SK-N-SH treated with all-trans-retinoic acid at 6 μM for 48 hours (cell line): ENCODE measurements at regions not wholly inside any gene's neighbourhood (a gene's known extent, or its start where the extent isn't known, plus 50 kb on each side); places are given as distances from the start of the nearest gene placed in this dataset.

Experiments used
- ATAC-seq: fragments of 200-7000 bp; cut with Tn5 transposase; 3 replicates; pipeline ENCODE4 v1.9.1; 2020; ENCODE audit warnings: mild to moderate bottlenecking, moderate library complexity
- ARNTL ChIP-seq: fragments of 450-650 bp; formaldehyde crosslinking; IDR thresholded peaks from 2 replicates; pipeline ENCODE4 v1.5.0; 2020; ENCODE audit warnings: low read depth, mild to moderate bottlenecking, moderate library complexity, borderline replicate concordance
- BACH2 ChIP-seq: fragments of 250-450 bp; sonication (Bioruptor Pico); IDR thresholded peaks from 2 replicates; pipeline ENCODE4 v1.9.0; 2021; ENCODE audit warnings: mild to moderate bottlenecking, borderline replicate concordance
- CSDC2 ChIP-seq: fragments of 250-450 bp; sonication (Bioruptor Pico); IDR thresholded peaks from 2 replicates; pipeline ENCODE4 v1.5.0; 2020; ENCODE audit warnings: mild to moderate bottlenecking, moderate library complexity
- ESRRG ChIP-seq: fragments of 250-450 bp; sonication (Bioruptor Pico); IDR thresholded peaks from 2 replicates; pipeline ENCODE4 v1.6.1; 2021; ENCODE audit warnings: mild to moderate bottlenecking
- GLIS3 ChIP-seq: fragments of 250-450 bp; sonication (Bioruptor Pico); IDR thresholded peaks from 2 replicates; pipeline ENCODE4 v1.5.0; 2020; ENCODE audit warnings: mild to moderate bottlenecking, moderate library complexity
- POU6F1 ChIP-seq: fragments of 250-450 bp; sonication (Bioruptor Pico); IDR thresholded peaks from 2 replicates; pipeline ENCODE4 v1.8.0; 2021; ENCODE audit warnings: low read depth, mild to moderate bottlenecking, moderate library complexity, borderline replicate concordance
- PPARA ChIP-seq: fragments of 250-450 bp; sonication (Bioruptor Pico); IDR thresholded peaks from 2 replicates; pipeline ENCODE4 v1.5.0; 2020; ENCODE audit warnings: mild to moderate bottlenecking, borderline replicate concordance
- RARB ChIP-seq: fragments of 250-450 bp; sonication (Bioruptor Pico); IDR thresholded peaks from 2 replicates; pipeline ENCODE4 v1.8.0; 2021; ENCODE audit warnings: mild to moderate bottlenecking, moderate library complexity
- SNAI2 ChIP-seq: fragments of 250-450 bp; sonication (Bioruptor Pico); IDR thresholded peaks from 2 replicates; pipeline ENCODE4 v1.5.0; 2020; ENCODE audit warnings: mild to moderate bottlenecking, moderate library complexity
- TCF4 ChIP-seq: fragments of 250-450 bp; sonication (Bioruptor Pico); IDR thresholded peaks from 2 replicates; pipeline ENCODE4 v1.8.0; 2021; ENCODE audit warnings: mild to moderate bottlenecking, moderate library complexity, borderline replicate concordance
- TOX ChIP-seq: fragments of 250-450 bp; sonication (Bioruptor Pico); IDR thresholded peaks from 2 replicates; pipeline ENCODE4 v1.8.0; 2021; ENCODE audit warnings: mild to moderate bottlenecking, moderate library complexity, borderline replicate concordance
- TSHZ2 ChIP-seq: fragments of 250-450 bp; sonication (Bioruptor Pico); IDR thresholded peaks from 2 replicates; pipeline ENCODE4 v1.5.0; 2020; ENCODE audit warnings: mild to moderate bottlenecking, moderate library complexity
- ZC3H10 ChIP-seq: fragments of 250-450 bp; sonication (Bioruptor Pico); IDR thresholded peaks from 2 replicates; pipeline ENCODE4 v1.5.1; 2021; ENCODE audit warnings: mild to moderate bottlenecking, moderate library complexity
- ZFP3 ChIP-seq: fragments of 250-450 bp; sonication (Bioruptor Pico); IDR thresholded peaks from 2 replicates; pipeline ENCODE4 v1.5.0; 2020; ENCODE audit warnings: mild to moderate bottlenecking, moderate library complexity
- ZFP30 ChIP-seq: fragments of 450-650 bp; formaldehyde crosslinking; IDR thresholded peaks from 2 replicates; pipeline ENCODE4 v1.5.0; 2022; ENCODE audit warnings: mild to moderate bottlenecking, moderate library complexity
- ZNF565 ChIP-seq: fragments of 450-650 bp; formaldehyde crosslinking; conservative IDR thresholded peaks from 2 replicates; pipeline ENCODE4 v1.5.0; 2020; ENCODE audit warnings: low read depth, mild to moderate bottlenecking, moderate library complexity
- ZNF70 ChIP-seq: fragments of 450-650 bp; formaldehyde crosslinking; IDR thresholded peaks from 2 replicates; pipeline ENCODE4 v1.5.0; 2020; ENCODE audit warnings: mild to moderate bottlenecking, moderate library complexity
- ZNF8 ChIP-seq: fragments of 450-650 bp; formaldehyde crosslinking; IDR thresholded peaks from 2 replicates; pipeline ENCODE4 v1.5.0; 2020; ENCODE audit warnings: mild to moderate bottlenecking, moderate library complexity
- TF ChIP-seq, protein P1 (sequence below): fragments of 250-450 bp; sonication (Bioruptor Pico); IDR thresholded peaks from 2 replicates; pipeline ENCODE4 v1.8.0; 2020; ENCODE audit warnings: mild to moderate bottlenecking, moderate library complexity, borderline replicate concordance
- TF ChIP-seq, protein P2 (sequence below): fragments of 250-450 bp; sonication (Bioruptor Pico); IDR thresholded peaks from 2 replicates; pipeline ENCODE4 v1.5.1; 2020; ENCODE audit warnings: low read depth, mild to moderate bottlenecking, moderate library complexity

- no peak for ATAC-seq
- TF ChIP-seq RARB (no peak), ARNTL (no peak)
These were observed 296.9 kb upstream of the HS6ST1 start for GRCh38 chr2:128615571-128615970.

DNA sequence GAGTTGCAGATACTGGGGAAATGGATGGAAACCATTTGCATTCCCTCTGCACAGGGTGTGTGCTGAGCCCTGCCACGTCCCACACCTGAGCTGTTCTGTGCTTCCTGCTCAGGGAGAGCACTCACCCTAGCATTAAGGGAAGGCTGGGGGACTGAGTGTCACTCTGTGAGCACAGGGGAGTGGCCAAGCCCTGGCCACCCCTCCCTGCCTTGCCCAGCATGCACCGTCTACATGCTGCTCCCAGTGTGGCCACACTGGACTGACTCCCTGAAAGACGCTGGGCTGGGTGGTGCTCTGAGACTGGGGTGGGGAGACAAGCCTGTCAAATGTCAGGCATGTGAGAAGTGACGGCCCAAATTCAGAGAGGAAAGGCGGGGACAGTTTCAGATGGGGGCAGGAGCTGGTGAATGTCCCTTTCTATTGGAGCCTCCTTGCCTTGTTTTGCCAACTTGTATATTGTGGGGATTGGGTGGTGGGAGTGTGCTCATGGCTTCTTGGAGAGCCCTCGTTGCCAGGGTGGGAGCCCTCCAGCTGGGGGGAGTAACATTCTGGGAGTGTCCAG is 298.4 kb upstream of the HS6ST1 start:
- TF ChIP-seq ZFP3 (CRISPR knock-in tag) (no peak), ZNF565 (CRISPR knock-in tag) (no peak), PPARA (CRISPR knock-in tag) (no peak), TSHZ2 (CRISPR knock-in tag) (no peak), TCF4 (CRISPR knock-in tag) (no peak), ZFP30 (CRISPR knock-in tag) (no peak), ZNF8 (no peak), CSDC2 (CRISPR knock-in tag) (no peak), ARNTL (no peak), SNAI2 (CRISPR knock-in tag) (no peak), ZC3H10 (CRISPR knock-in tag) (no peak), ESRRG (CRISPR knock-in tag) (no peak), ZNF70 (CRISPR knock-in tag) (no peak), GLIS3 (no peak), POU6F1 (CRISPR knock-in tag) (no peak), BACH2 (CRISPR knock-in tag) (no peak), TOX (CRISPR knock-in tag) (no peak)
- TF ChIP-seq, protein P1, sequence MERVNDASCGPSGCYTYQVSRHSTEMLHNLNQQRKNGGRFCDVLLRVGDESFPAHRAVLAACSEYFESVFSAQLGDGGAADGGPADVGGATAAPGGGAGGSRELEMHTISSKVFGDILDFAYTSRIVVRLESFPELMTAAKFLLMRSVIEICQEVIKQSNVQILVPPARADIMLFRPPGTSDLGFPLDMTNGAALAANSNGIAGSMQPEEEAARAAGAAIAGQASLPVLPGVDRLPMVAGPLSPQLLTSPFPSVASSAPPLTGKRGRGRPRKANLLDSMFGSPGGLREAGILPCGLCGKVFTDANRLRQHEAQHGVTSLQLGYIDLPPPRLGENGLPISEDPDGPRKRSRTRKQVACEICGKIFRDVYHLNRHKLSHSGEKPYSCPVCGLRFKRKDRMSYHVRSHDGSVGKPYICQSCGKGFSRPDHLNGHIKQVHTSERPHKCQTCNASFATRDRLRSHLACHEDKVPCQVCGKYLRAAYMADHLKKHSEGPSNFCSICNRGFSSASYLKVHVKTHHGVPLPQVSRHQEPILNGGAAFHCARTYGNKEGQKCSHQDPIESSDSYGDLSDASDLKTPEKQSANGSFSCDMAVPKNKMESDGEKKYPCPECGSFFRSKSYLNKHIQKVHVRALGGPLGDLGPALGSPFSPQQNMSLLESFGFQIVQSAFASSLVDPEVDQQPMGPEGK (CRISPR knock-in tag), result no peak
- TF ChIP-seq, protein P2, sequence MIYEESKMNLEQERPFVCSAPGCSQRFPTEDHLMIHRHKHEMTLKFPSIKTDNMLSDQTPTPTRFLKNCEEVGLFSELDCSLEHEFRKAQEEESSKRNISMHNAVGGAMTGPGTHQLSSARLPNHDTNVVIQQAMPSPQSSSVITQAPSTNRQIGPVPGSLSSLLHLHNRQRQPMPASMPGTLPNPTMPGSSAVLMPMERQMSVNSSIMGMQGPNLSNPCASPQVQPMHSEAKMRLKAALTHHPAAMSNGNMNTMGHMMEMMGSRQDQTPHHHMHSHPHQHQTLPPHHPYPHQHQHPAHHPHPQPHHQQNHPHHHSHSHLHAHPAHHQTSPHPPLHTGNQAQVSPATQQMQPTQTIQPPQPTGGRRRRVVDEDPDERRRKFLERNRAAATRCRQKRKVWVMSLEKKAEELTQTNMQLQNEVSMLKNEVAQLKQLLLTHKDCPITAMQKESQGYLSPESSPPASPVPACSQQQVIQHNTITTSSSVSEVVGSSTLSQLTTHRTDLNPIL (CRISPR knock-in tag), result no peak
- no peak for ATAC-seq

GRCh38 chr2:128617661-128618060 is 299.0 kb upstream of the HS6ST1 start:
- TF ChIP-seq TSHZ2 (CRISPR knock-in tag), result no peak
- ATAC-seq, result no peak
